Left renal pelvis (tissue), 4 donors: ENCODE measurements at regions not wholly inside any gene's neighbourhood (a gene's known extent, or its start where the extent isn't known, plus 50 kb on each side); places are given as distances from the start of the nearest gene placed in this dataset.

Experiments used
- DNase-seq, 4 donors: peaks; one replicate each; pipeline ENCODE4 v3.0.0-alpha.2; 2013; ENCODE audit warnings: low read depth in 4 of 4, low spot score in 3 of 4

DNA sequence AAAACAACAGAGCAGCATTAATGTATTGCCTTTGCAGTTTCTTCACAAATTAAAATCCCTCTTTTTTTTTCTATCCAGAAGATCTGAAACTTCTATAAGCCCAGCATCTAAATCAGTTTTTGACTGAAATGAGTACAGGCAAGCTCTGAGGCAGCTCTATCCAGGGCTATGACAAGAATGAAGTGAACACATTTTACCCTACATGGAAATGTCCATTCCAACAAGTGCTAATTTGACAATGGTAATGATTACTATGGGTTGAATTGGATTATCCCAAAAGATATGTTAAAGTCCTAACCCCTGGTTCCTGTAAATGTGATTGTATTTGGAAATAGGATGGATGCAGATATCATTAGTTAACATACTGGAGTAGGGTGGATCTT is 115.7 kb downstream of the RPL22L1 start:
- DNase-seq: no peak

GRCh38 chr3:170753421-170754310 is 116.3 kb downstream of the RPL22L1 start:
- no peak for DNase-seq

GRCh38 chr3:170752571-170753155 is 117.3 kb downstream of the RPL22L1 start:
- DNase-seq: no peak

DNA sequence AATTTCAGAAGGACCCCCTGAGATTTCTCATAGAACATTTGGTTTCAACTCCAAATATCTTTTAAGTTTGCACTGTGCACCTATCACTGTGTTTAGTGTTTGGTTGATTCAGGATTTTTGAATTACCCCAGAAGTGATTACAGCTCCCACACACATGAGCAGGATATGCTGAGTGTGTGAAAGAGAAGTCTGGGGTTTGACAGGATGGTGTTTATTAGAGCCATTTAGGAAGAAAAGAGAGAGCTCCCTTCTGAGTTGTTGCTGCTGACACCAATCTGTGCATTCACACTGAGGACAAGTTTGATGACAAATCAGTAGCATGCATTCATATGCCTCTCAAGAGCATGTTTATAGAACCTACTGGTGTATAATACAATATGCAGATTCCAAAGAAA is 118.1 kb downstream of the RPL22L1 start:
- no peak for DNase-seq

DNA sequence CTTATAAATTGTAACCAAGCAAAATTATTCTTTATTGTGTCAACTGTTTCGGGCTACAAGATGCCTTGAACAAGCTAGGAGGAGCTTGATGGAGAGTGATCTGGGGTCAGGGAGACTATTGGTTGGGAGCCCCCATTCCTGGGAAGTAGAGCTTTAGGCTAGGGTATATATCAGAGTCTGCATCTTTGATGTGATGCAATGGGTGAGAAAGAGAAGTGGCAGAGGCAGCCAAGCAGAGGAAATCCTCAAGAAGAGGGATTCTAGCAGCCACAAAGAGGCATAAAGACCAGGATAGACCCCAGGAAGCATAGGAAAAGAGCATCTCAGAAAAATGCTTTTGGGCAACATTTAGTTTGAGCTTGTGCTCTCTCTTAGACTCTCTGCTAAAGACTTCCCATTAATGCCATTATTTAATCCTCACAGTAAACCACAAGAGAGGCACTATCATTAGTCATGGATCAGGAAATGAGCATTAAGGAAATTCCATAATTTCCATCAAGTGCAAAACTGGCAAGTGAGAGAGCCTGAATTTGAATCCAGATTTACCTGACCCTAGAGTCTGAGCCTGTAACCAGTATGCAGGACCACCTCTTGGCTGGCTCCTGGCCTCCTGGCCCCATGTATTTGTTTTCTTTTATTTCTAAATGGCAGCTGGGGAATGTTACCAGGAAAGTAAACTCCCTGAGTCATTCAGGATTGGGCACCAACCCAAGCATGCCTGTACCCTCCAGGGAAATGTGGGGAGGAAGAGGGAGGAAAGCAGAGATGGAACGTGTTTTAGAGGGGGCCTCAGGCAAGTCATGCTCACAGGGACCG is 118.7 kb downstream of the RPL22L1 start:
- DNase-seq: no peak

DNA sequence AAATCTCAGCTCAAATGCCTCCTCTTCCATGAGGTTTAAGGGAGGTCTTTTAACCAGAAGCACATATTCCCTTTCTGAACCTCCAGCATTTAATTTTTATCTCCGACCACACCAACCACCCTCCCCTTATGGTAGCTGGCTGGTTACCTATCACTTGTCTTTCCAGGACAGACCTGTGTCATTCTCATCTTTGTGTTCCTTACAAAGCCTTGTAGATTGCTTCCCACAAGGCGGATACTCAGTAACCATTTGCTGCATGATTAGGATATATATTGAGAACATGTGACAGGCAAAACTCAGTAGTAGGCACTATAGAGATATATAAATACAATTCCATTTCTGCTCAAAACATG is 119.5 kb downstream of the RPL22L1 start:
- no peak for DNase-seq

GRCh38 chr3:170749765-170750477 is 120.1 kb downstream of the RPL22L1 start:
- DNase-seq: no peak

- no peak for DNase-seq
Observed at GRCh38 chr3:170749185-170749584, 120.8 kb downstream of the RPL22L1 start.

DNA sequence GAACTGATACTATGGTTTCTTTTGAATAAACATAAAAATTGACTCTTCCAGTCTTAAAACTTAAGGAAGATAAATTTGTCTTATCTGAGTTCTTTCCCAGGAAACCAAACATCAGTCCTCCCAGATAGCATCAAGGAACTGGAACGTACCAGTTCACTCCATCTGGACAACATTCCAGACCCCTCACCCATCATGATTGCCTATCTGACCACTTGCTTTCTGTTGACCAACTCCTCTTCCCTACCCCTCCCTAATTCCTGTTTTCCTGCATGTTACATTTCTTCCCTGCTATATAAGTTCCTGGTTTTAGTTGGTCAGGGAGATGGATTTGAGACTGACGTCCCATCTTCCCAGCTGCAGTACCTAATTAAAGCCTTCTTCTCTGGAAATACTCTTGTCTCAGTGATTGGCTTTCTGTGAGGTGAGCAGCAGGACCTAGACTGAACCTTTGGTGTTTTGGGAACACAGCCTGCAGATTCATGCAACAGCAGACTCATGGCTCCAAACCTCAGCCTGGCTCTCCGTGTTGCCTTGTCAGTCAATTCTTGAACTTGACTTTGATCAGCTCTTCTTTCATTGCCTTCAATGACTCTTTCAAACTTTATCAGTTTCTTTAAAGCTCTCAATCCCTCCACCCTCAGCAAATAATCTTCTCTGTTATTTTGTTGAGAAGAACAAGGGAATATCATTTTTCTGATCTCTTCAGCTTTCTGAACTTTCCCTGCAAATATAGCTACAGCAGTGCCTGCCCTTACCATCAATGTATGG is 123.6 kb downstream of the RPL22L1 start:
- DNase-seq: no peak

GRCh38 chr3:170745211-170745718 is 124.7 kb downstream of the RPL22L1 start:
- DNase-seq: no peak

- no peak for DNase-seq
Observed at GRCh38 chr3:170741756-170742529, 128.1 kb downstream of the RPL22L1 start.

DNA sequence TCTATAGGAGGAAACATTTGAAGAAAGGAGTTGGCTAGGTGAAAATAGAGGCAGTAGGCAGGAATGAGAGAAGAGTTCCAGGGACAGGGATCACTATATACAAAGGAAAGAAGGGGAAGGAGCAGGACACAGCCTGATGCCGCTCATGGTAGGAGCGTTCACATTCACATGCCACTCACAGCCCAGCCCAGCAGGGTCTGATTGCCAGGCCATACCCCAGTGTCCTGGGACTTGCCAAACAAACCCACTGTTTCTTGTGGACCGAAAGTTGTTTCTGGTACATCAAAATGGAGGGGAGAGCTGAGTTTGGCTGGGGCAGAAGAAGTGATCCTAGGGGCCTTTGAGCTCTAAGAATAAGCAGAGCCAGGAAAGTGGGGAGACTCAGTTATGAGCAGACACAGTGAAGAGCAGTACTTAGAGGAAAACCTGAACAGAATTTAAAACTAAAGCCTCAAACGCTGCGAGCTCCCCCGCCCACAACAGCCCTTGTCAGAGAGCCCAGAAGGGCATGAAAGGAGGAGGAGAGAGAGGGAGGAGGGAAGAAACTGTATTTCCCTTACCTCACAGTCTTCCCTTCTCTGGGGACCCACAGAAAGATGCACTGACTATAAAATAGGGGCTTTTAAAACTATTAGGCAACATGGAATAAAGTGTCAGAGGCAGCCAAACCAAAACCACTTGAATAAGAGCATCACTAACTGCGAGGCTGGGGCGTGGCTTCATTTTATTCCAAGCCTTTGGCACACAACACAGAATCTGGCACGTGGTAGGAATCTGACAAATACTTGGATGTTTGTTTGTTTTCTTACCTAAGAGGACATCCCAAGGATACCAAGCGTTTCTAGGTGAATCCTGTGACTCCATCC is 129.0 kb downstream of the RPL22L1 start:
- no peak for DNase-seq

DNA sequence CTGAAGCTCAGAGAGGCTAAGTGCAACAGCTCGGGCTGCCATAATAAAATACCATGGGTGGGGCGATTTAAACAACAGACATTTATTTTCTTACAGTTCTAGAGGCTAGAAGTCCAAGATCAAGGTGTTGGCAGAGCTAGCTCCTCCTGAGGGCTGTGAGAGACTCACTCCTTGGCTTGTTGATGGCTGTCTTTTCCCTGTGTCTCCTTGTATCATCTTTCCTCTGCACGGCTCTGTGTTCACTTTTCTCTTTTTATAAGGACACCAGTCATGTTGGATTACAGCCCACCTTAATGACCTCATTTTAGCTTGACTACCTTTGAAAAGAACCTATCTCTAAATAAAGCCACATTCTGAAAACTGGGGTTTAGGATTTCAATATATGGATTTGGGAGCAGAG is 129.7 kb downstream of the RPL22L1 start:
- no peak for DNase-seq

- no peak for DNase-seq
Observed at GRCh38 chr3:170739410-170739809, 130.6 kb downstream of the RPL22L1 start.

- DNase-seq: no peak
Observed at GRCh38 chr3:170738766-170739165, 131.2 kb downstream of the RPL22L1 start.

GRCh38 chr3:170737498-170738162 is 132.4 kb downstream of the RPL22L1 start:
- no peak for DNase-seq

DNA sequence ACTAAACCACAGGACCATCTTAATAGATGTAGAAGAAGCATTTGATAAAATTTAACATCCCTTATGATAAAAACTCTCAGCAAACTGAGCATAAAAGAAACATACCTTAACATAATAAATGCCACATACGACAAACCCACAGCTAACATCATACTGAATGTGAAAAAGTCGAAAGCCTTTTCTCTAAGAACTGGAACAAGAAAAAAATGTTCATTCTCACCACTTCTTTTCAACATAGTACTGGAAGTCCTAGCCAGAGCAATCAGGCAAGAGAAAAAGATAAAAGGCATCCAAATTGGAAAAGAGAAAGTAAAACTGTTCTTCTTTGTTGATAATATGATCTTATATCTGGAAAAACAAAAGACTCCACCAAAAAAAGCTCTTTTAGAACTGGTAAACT is 134.2 kb downstream of the RPL22L1 start:
- no peak for DNase-seq

DNA sequence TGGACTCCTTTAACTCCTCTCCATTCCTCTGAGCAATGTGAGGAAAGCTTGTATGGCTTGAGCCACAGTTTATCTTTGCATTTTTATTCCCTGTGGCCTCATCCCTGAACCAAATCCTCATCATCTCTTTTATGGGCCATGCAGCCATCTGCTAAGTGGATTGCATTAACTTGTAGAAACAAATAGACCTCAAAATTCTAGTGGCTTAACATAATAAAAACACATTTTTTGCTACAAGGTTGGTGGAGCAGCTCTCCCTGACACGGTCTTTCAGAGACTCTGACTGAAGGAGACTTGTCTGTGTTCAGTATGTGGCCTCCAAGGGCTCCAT is 135.3 kb downstream of the RPL22L1 start:
- no peak for DNase-seq
